ENCODE measurements at regions not wholly inside any gene's neighbourhood (a gene's known extent, or its start where the extent isn't known, plus 50 kb on each side); places are given as distances from the start of the nearest gene placed in this dataset.
"Not testable (repeated sequence)": the region's sequence is repeated elsewhere in the genome, so short reads cannot be mapped to it uniquely, and the experiment has no call there.

GRCh38 chr3:74978684-74979083 lies 364.2 kb upstream of the CNTN3 start:
- DNase-seq (ENCODE audit: low read depth) = no peak

GRCh38 chr3:74985028-74985904 lies 370.8 kb upstream of the CNTN3 start:
- DNase-seq (ENCODE audit: low read depth) = not testable (repeated sequence)

- DNase-seq (ENCODE audit: low read depth) = no peak
These were observed 373.6 kb upstream of the CNTN3 start for GRCh38 chr3:74988095-74988494.

- DNase-seq (ENCODE audit: low read depth) = no peak
These were observed 378.4 kb upstream of the CNTN3 start for GRCh38 chr3:74992898-74993297.

GRCh38 chr3:75001330-75001729 lies 386.9 kb upstream of the CNTN3 start:
- no peak for DNase-seq (ENCODE audit: low read depth)

GRCh38 chr3:75012791-75013331 lies 398.4 kb upstream of the CNTN3 start:
- DNase-seq (ENCODE audit: low read depth) = no peak

- DNase-seq (ENCODE audit: low read depth) = no peak
These were observed 399.5 kb upstream of the CNTN3 start for GRCh38 chr3:75014008-75014407.

GRCh38 chr3:75015280-75015679 lies 400.8 kb upstream of the CNTN3 start:
- DNase-seq (ENCODE audit: low read depth) = no peak

- DNase-seq (ENCODE audit: low read depth) = no peak
These were observed 420.7 kb upstream of the CNTN3 start for GRCh38 chr3:75035146-75035545.

- DNase-seq (ENCODE audit: low read depth) = no peak
These were observed 428.5 kb upstream of the CNTN3 start for GRCh38 chr3:75042941-75043340.

GRCh38 chr3:75048650-75049049 lies 434.2 kb upstream of the CNTN3 start:
- DNase-seq (ENCODE audit: low read depth) = no peak

- no peak for DNase-seq (ENCODE audit: low read depth)
These were observed 435.1 kb upstream of the CNTN3 start for GRCh38 chr3:75049533-75049932.

- no peak for DNase-seq (ENCODE audit: low read depth)
These were observed 444.7 kb upstream of the CNTN3 start for GRCh38 chr3:75059120-75059519.

GRCh38 chr3:75061806-75062205 lies 447.3 kb upstream of the CNTN3 start:
- DNase-seq (ENCODE audit: low read depth) = no peak

GRCh38 chr3:75075158-75075557 lies 460.7 kb upstream of the CNTN3 start:
- DNase-seq (ENCODE audit: low read depth) = no peak

- DNase-seq (ENCODE audit: low read depth) = no peak
These were observed 462.0 kb upstream of the CNTN3 start for GRCh38 chr3:75076481-75076880.

GRCh38 chr3:75078290-75078689 lies 463.8 kb upstream of the CNTN3 start:
- no peak for DNase-seq (ENCODE audit: low read depth)

- no peak for DNase-seq (ENCODE audit: low read depth)
These were observed 468.4 kb upstream of the CNTN3 start for GRCh38 chr3:75082845-75083244.

GRCh38 chr3:75089841-75090240 lies 475.4 kb upstream of the CNTN3 start:
- no peak for DNase-seq (ENCODE audit: low read depth)

- DNase-seq (ENCODE audit: low read depth) = no peak
These were observed 487.1 kb upstream of the CNTN3 start for GRCh38 chr3:75101329-75102147.

- no peak for DNase-seq (ENCODE audit: low read depth)
These were observed 496.3 kb upstream of the CNTN3 start for GRCh38 chr3:75110741-75111140.

GRCh38 chr3:75115695-75116094 lies 501.2 kb upstream of the CNTN3 start:
- no peak for DNase-seq (ENCODE audit: low read depth)

GRCh38 chr3:75118779-75119178 lies 504.3 kb upstream of the CNTN3 start:
- no peak for DNase-seq (ENCODE audit: low read depth)
